IMR-90 (cell line): ENCODE measurements at regions not wholly inside any gene's neighbourhood (a gene's known extent, or its start where the extent isn't known, plus 50 kb on each side); places are given as distances from the start of the nearest gene placed in this dataset.

Source experiments
- ATAC-seq: fragments of 200-7000 bp; cut with Tn5 transposase; 2 replicates; pipeline ENCODE4 v1.9.1; 2020; ENCODE audit warnings: low read depth, mild to moderate bottlenecking, moderate library complexity
- BruUV-seq: library from RNA; stranded (reverse); fragments of 400-500 nt; replicated peaks from 2 replicates; lab custom pipeline; 2021; lab: Mats Ljungman, UMichigan
- CTCF ChIA-PET: fragments of 300-600 bp; formaldehyde crosslinking; extraction: SDS; loops from one replicate; lab custom pipeline; 2021; ENCODE audit warnings: antibody characterized with exemption; lab: Yijun Ruan, JAX
- POLR2A ChIA-PET: fragments of 300-600 bp; sonication (Branson Sonifier 250); formaldehyde crosslinking; loops from one replicate; lab custom pipeline; 2022; ENCODE audit warnings: antibody characterized with exemption; ENCODE audit not compliant: unreplicated experiment; lab: Charles Lee
- DNase-seq: peaks from one replicate; pipeline ENCODE4 v3.0.0; 2013
- H2AFZ ChIP-seq: replicated peaks from 2 replicates; pipeline ENCODE3; 2013; ENCODE audit warnings: low read length, mild to moderate bottlenecking; ENCODE audit not compliant: poor library complexity
- H2AK5ac ChIP-seq: 2 replicates; pipeline ENCODE4 v1.6.1; 2013; ENCODE audit warnings: low read depth, low read length, inconsistent platforms
- H2AK9ac ChIP-seq: replicated peaks from 2 replicates; pipeline ENCODE3; 2013; ENCODE audit warnings: mild to moderate bottlenecking, low read depth, low read length, moderate library complexity; ENCODE audit not compliant: poor library complexity
- H2BK120ac ChIP-seq: 2 replicates; pipeline ENCODE4 v1.6.1; 2013; ENCODE audit warnings: low read depth, low read length, inconsistent platforms
- H2BK15ac ChIP-seq: 3 replicates; pipeline ENCODE4 v1.6.1; 2013; ENCODE audit warnings: low read depth, low read length, inconsistent platforms
- H2BK20ac ChIP-seq: 2 replicates; pipeline ENCODE4 v1.6.1; 2013; ENCODE audit warnings: low read depth, mild to moderate bottlenecking, inconsistent platforms, low read length, moderate library complexity
- H2BK5ac ChIP-seq: 2 replicates; pipeline ENCODE4 v1.6.1; 2013; ENCODE audit warnings: mild to moderate bottlenecking, low read depth, low read length, inconsistent platforms; ENCODE audit not compliant: poor library complexity, severe bottlenecking
- H3K14ac ChIP-seq: replicated peaks from 2 replicates; pipeline ENCODE4 v1.6.1; 2013; ENCODE audit warnings: low read depth, low read length, inconsistent platforms
- H3K18ac ChIP-seq: 2 replicates; pipeline ENCODE4 v1.6.1; 2013; ENCODE audit warnings: low read depth, low read length, control low read depth
- H3K23ac ChIP-seq: 2 replicates; pipeline ENCODE4 v1.6.1; 2013; ENCODE audit warnings: low read depth, low read length, inconsistent platforms
- H3K27ac ChIP-seq: 2 replicates; pipeline ENCODE4 v1.5.1; 2013; ENCODE audit warnings: mild to moderate bottlenecking, control low read depth, low read length; ENCODE audit not compliant: insufficient read depth
- H3K27me3 ChIP-seq: 2 replicates; pipeline ENCODE4 v1.6.1; 2013; ENCODE audit warnings: low read length; ENCODE audit not compliant: control insufficient read depth, insufficient read depth
- H3K36me3 ChIP-seq: 2 replicates; pipeline ENCODE4 v1.6.1; 2013; ENCODE audit warnings: low read length, mixed read lengths; ENCODE audit not compliant: control insufficient read depth, insufficient read depth
- H3K4ac ChIP-seq: 2 replicates; pipeline ENCODE4 v1.6.1; 2013; ENCODE audit warnings: low read depth, low read length, inconsistent platforms
- H3K4me1 ChIP-seq: 2 replicates; pipeline ENCODE4 v1.6.1; 2013; ENCODE audit warnings: low read length, mixed read lengths; ENCODE audit not compliant: control insufficient read depth, insufficient read depth
- H3K4me2 ChIP-seq: 2 replicates; pipeline ENCODE4 v1.6.1; 2013; ENCODE audit warnings: low read depth, mild to moderate bottlenecking, control low read depth, low read length, moderate library complexity
- H3K4me3 ChIP-seq: 2 replicates; pipeline ENCODE4 v1.5.1; 2013; ENCODE audit warnings: low read depth, mild to moderate bottlenecking, control low read depth, low read length, moderate library complexity; ENCODE audit not compliant: insufficient read depth
- H3K56ac ChIP-seq: 2 replicates; pipeline ENCODE4 v1.6.1; 2013; ENCODE audit warnings: low read length, inconsistent platforms; ENCODE audit not compliant: insufficient read depth; ENCODE audit errors: extremely low read depth
- H3K79me1 ChIP-seq, 2 experiments: 2 replicates each; pipeline ENCODE4 v1.6.1; 2013; ENCODE audit warnings: low read length in 2 of 2, inconsistent platforms in 1 of 2, low read depth in 1 of 2
- H3K9ac ChIP-seq: 2 replicates; pipeline ENCODE4 v1.6.1; 2013; ENCODE audit warnings: low read depth, low read length, control low read depth
- H3K9me1 ChIP-seq: 2 replicates; pipeline ENCODE4 v1.6.1; 2013; ENCODE audit warnings: low read length, inconsistent platforms; ENCODE audit not compliant: insufficient read depth
- H3K9me3 ChIP-seq: 2 replicates; pipeline ENCODE4 v1.6.1; 2013; ENCODE audit warnings: low read length; ENCODE audit not compliant: control insufficient read depth, insufficient read depth
- H4K20me1 ChIP-seq: 2 replicates; pipeline ENCODE4 v1.6.1; 2013; ENCODE audit warnings: low read length, inconsistent platforms; ENCODE audit not compliant: insufficient read depth
- H4K5ac ChIP-seq: 2 replicates; pipeline ENCODE4 v1.6.1; 2013; ENCODE audit warnings: mild to moderate bottlenecking, low read depth, low read length, control low read depth
- H4K8ac ChIP-seq, 2 experiments: 2 replicates each; pipeline ENCODE4 v1.6.1; 2013; ENCODE audit warnings: low read depth in 2 of 2, low read length in 2 of 2, control low read depth in 1 of 2, inconsistent platforms in 1 of 2
- H4K91ac ChIP-seq: 2 replicates; pipeline ENCODE4 v1.6.1; 2013; ENCODE audit warnings: low read depth, low read length, inconsistent platforms; ENCODE audit not compliant: insufficient read depth
- BHLHE40 ChIP-seq: fragments of 150-350 bp; IDR thresholded peaks from 2 replicates; pipeline ENCODE4 v1.6.1; 2016; ENCODE audit warnings: mild to moderate bottlenecking, low read depth, low read length
- CEBPB ChIP-seq: IDR thresholded peaks from 2 replicates; pipeline ENCODE4 v1.6.1; 2012; ENCODE audit warnings: low read depth, low read length, improper control_type of control experiment
- CHD1 ChIP-seq: IDR thresholded peaks from 2 replicates; pipeline ENCODE4 v1.6.1; 2012; ENCODE audit warnings: low read depth, low read length, improper control_type of control experiment
- CTCF ChIP-seq: conservative IDR thresholded peaks from 2 replicates; pipeline ENCODE4 v1.5.1; 2012; ENCODE audit warnings: mild to moderate bottlenecking, low read depth, low read length, improper control_type of control experiment
- ELK1 ChIP-seq: fragments of 150-350 bp; IDR thresholded peaks from 2 replicates; pipeline ENCODE4 v1.6.1; 2016; ENCODE audit warnings: low read depth, mild to moderate bottlenecking, low read length, moderate library complexity, borderline replicate concordance
- FOS ChIP-seq: fragments of 150-350 bp; IDR thresholded peaks from 2 replicates; pipeline ENCODE4 v1.6.1; 2016; ENCODE audit warnings: low read depth, low read length
- MAFK ChIP-seq: IDR thresholded peaks from 2 replicates; pipeline ENCODE4 v1.6.1; 2012; ENCODE audit warnings: low read depth, low read length, improper control_type of control experiment
- MAZ ChIP-seq: IDR thresholded peaks from 2 replicates; pipeline ENCODE4 v1.6.1; 2012; ENCODE audit warnings: low read depth, mild to moderate bottlenecking, low read length, improper control_type of control experiment, moderate library complexity, borderline replicate concordance
- MXI1 ChIP-seq: IDR thresholded peaks from 2 replicates; pipeline ENCODE4 v1.6.1; 2012; ENCODE audit warnings: low read depth, mild to moderate bottlenecking, low read length, moderate library complexity, borderline replicate concordance
- NFE2L2 ChIP-seq: fragments of 150-350 bp; IDR thresholded peaks from 2 replicates; pipeline ENCODE4 v1.6.1; 2016; ENCODE audit warnings: low read depth, mild to moderate bottlenecking, low read length
- POLR2A ChIP-seq: IDR thresholded peaks from 2 replicates; pipeline ENCODE4 v1.6.1; 2012; ENCODE audit warnings: mild to moderate bottlenecking, low read depth, low read length
- RAD21 ChIP-seq: IDR thresholded peaks from 2 replicates; pipeline ENCODE4 v1.6.1; 2012; ENCODE audit warnings: low read length, improper control_type of control experiment
- RCOR1 ChIP-seq: IDR thresholded peaks from 2 replicates; pipeline ENCODE4 v1.6.1; 2012; ENCODE audit warnings: mild to moderate bottlenecking, low read length, improper control_type of control experiment; ENCODE audit not compliant: insufficient replicate concordance
- RFX5 ChIP-seq: IDR thresholded peaks from 2 replicates; pipeline ENCODE4 v1.8.0; 2012; ENCODE audit warnings: low read depth, mild to moderate bottlenecking, low read length, moderate library complexity
- SMC3 ChIP-seq: fragments of 150-350 bp; IDR thresholded peaks from 2 replicates; pipeline ENCODE4 v1.6.1; 2016; ENCODE audit warnings: low read depth, mild to moderate bottlenecking, antibody characterized with exemption, low read length, moderate library complexity
- USF2 ChIP-seq: fragments of 150-350 bp; IDR thresholded peaks from 2 replicates; pipeline ENCODE4 v1.6.1; 2017; ENCODE audit warnings: mild to moderate bottlenecking, antibody characterized with exemption, low read length, low read depth
- WGBS, 2 experiments: methylation state at CpG; one replicate each; pipeline versions ENCODE4 v1.1.5 to v1.1.7; 2013; ENCODE audit warnings: missing lambda C conversion rate in 2 of 2; ENCODE audit not compliant: insufficient read length in 1 of 2; ENCODE audit errors: extremely low coverage in 2 of 2; 5-methylcytosine and 5-hydroxymethylcytosine counted together
- dilution Hi-C: fragments of 300-500 bp; cut with HindIII; formaldehyde crosslinking; loops from one replicate; pipeline ENCODE4 v1.14.3; 2018; ENCODE audit warnings: low sequenced_read_pairs; ENCODE audit not compliant: unreplicated experiment
- in situ Hi-C: fragments of 300-500 bp; cut with MboI; formaldehyde crosslinking; loops from 3 replicates; pipeline ENCODE4 v1.14.3; 2019; ENCODE audit warnings: low sequenced_read_pairs, inconsistent platforms, mixed read lengths
- intact Hi-C: fragments of 100-400 bp; cut with micrococcal nuclease; formaldehyde crosslinking; loops from 2 replicates; pipeline ENCODE4 v1.10.0; 2022

GRCh38 chr6:115601064-115601463 lies 459.6 kb downstream of the FRK start:
- Histone ChIP-seq H3K9me3 (no peaks in the 10 kb centered on the region), H2BK120ac (no peak overlapping the region), H3K9me1 (no peaks in the 10 kb centered on the region), H3K4me3 (no peak overlapping the region), H3K27ac (no peak overlapping the region), H3K27me3 (no peaks in the 10 kb centered on the region), H2AK5ac (no peak overlapping the region), H2AK9ac (no peak overlapping the region), H2BK5ac (no peak overlapping the region), H2BK15ac (no peak overlapping the region), H3K4me2 (no peak overlapping the region), H4K20me1 (no peaks in the 10 kb centered on the region), H3K18ac (no peak overlapping the region), H4K5ac (no peak overlapping the region), H2AFZ (no peak overlapping the region), H3K23ac (no peak overlapping the region), H3K56ac (no peak overlapping the region), H3K4me1 (no peaks in the 10 kb centered on the region), H4K8ac (no peak overlapping the region), H4K91ac (no peak overlapping the region), H2BK20ac (no peak overlapping the region), H3K4ac (no peak overlapping the region), H3K14ac (no peak overlapping the region), H3K9ac (no peak overlapping the region), H3K79me1 (no peaks in the 10 kb centered on the region), H3K36me3 (no peaks in the 10 kb centered on the region)
- no CpG with 5 or more reads among the region's 1 CpG for WGBS, 2 experiments
- ATAC-seq, result no peak
- dilution Hi-C loops (no loop called here), in situ Hi-C loops (no loop called here), intact Hi-C loops (no loop called here)
- ChIA-PET CTCF (no interaction called here), POLR2A (no interaction called here)
- no TSS peak for BruUV-seq
- no peak for DNase-seq
- TF ChIP-seq RAD21 (no peak), CHD1 (no peak), NFE2L2 (no peak), BHLHE40 (no peak), RCOR1 (no peak), MAFK (no peak), ELK1 (no peak), MAZ (no peak), FOS (no peak), RFX5 (no peak), MXI1 (no peak), SMC3 (no peak), CEBPB (no peak), POLR2A (no peak), USF2 (no peak), CTCF (no peak)
